GM18873 (cell line): ENCODE measurements at regions not wholly inside any gene's neighbourhood (a gene's known extent, or its start where the extent isn't known, plus 50 kb on each side); places are given as distances from the start of the nearest gene placed in this dataset.
"Not testable (repeated sequence)": the region's sequence is repeated elsewhere in the genome, so short reads cannot be mapped to it uniquely, and the experiment has no call there.

Experiments used
- ATAC-seq: cut with Tn5 transposase; IDR thresholded peaks from one replicate; pipeline ENCODE4 v1.9.1; 2021; ENCODE audit warnings: mild to moderate bottlenecking, moderate library complexity, moderate number of reproducible peaks; ENCODE audit not compliant: unreplicated experiment, low FRiP score

DNA sequence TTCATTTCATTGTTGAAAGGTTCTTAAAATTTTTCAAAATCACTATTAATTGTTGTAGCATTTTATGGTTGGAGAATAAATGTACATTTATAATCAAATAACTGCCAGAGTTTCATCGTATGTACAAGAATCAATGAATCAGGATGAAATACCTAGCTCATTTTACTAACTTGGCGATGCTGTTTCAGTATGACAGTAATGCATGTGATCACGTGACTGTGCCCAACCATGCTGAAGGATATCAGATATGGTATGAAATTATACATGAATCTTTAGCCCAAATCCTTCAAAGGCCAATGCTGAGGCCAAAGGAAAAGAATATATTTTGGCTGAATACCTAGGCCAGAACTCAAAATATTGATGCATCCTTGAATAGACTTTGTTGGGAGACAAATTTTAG lies 288.3 kb upstream of the TGFBR2 start:
- ATAC-seq = no peak

DNA sequence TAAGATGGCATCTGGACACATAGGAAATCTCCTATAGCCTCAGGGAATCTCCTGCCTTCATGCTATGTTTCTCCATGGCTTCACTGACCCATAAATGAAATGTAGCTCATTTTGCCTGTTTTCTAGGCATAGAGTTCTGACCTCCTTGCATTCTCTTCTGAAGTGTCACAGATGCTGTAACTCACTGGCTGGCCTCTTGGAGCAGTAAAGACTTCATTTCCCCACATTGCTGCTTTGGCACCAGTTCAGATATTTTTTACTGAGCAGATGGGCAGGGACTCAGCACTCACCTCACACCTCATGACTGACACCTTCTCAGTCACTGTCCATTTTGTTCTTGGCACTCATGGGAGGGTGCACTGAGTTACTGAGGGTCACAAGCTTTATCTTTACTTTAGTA lies 286.7 kb upstream of the TGFBR2 start:
- peak; percentile 55 for ATAC-seq

DNA sequence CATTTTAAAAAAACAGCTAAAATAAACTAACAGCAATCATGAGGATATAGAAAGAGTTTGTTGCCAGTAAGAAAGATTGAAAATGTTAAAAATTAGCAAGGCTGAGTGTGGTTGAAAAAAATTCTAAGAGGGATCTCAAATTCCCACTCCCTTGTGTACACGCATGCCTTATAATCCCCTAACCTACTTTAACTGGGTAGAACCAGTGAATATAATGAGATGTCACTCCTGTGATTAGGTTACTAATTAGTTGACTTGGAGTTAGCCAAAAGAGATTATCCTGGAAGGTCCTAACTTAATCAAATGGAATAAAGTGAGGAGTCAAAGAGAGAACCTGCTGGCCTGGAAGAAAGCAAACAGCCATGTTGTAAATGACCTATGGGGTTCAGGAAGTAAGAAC lies 286.0 kb upstream of the TGFBR2 start:
- no peak for ATAC-seq

DNA sequence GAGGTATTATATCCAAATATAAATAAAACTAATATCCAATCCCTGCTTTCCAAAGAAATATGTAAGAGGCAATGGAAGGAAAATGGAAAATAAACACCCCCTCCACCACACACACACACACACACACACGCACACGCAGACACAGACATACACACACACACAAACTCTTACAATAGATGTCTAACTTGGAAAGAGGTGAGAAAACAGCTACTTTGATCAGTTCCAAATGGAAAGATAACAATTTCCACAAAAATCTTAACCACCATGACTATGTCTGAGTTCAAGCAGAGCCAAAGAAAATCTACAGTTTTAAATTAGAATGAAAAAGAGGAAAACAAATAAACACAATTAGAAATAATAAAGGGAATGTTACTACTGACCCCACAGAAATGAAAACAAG lies 285.3 kb upstream of the TGFBR2 start:
- ATAC-seq = no peak

DNA sequence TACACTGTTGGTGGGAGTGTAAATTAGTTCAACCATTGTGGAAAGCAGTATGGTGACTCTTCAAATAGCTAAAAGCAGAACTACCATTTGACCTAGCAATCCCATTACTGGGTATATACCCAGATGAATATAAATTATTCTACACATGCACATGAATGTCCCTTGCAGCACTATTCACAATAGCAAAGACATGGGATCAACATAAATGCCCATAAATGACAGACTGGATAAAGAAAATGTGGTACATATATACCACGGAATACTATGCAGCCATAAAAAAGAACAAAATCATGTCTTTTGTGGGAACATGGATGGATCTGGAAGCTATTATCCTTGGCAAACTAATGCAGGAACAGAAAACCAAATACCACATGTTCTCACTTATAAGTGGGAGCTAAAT lies 282.8 kb upstream of the TGFBR2 start:
- ATAC-seq = not testable (repeated sequence)

DNA sequence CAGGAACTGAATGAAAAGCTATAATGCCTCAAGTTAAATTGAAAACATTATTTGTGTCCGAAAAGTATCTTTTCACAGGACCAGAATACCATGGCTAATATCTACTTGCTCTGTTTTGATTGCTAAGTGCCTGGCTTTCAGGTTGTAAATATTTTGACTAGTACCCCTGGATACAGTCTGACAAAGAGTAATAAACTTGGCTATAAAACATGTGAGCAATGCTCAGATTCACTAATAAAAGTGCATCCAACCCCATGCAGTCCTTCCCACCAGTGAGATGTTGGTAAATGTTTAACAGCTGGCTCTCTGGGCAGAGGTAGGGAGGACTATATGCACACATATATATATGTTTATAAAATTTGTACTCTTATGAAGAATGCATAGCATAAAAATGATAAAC lies 281.8 kb upstream of the TGFBR2 start:
- no peak for ATAC-seq

DNA sequence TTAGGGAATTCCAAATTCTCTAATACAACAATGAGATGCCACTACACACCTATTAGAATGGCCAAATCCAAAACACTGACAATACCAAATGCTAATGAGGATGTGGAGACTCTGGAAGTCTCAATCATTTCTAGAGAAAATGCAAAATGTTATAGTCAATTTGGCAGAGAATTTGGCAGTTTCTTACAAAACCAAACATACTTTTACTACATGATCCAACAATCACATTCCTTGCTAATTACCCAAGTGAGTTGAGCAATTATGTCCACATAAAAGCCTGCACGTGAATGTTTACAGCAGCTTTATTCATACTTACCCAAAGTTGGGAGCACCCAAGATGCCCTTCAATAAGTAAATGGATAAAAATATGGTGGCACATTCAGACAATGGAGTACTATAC lies 278.4 kb upstream of the TGFBR2 start:
- not testable (repeated sequence) for ATAC-seq

DNA sequence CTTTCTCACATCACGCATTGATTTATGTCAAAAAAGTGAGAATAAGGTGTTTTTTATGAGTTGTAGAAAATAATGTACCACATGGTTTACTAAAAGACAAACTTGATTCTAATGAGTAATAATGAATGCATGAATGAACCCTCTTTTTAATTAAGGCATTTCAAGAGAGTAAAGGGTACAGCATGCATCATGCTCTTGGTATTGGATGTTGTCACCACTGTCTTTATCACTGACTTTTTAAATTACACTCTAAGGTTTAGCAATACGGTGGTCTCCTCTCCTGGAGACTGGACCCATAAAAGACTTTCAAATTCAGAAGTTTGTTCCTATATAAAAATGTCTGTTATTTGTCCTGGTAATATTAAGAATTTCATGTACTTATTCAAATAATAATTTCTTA lies 277.5 kb upstream of the TGFBR2 start:
- not testable (repeated sequence) for ATAC-seq

DNA sequence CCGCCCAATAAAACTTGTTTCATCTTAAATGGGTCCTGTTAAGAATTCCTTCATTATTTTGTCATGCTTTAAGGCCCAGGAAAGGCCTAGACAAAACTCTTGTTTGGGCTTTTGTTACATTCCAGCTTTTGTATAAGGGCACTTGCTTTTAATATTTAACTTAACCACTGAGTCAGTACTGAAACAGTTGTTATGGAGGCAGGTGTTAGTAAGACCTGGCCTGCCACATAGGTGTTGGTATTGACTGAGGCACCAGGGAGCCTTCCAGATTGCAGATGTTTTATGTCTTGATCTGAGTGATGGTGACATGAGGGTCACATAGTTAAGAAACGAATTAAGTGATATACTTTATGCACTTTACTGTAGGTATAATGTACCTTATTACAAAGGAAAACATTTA lies 274.9 kb upstream of the TGFBR2 start:
- no peak for ATAC-seq

DNA sequence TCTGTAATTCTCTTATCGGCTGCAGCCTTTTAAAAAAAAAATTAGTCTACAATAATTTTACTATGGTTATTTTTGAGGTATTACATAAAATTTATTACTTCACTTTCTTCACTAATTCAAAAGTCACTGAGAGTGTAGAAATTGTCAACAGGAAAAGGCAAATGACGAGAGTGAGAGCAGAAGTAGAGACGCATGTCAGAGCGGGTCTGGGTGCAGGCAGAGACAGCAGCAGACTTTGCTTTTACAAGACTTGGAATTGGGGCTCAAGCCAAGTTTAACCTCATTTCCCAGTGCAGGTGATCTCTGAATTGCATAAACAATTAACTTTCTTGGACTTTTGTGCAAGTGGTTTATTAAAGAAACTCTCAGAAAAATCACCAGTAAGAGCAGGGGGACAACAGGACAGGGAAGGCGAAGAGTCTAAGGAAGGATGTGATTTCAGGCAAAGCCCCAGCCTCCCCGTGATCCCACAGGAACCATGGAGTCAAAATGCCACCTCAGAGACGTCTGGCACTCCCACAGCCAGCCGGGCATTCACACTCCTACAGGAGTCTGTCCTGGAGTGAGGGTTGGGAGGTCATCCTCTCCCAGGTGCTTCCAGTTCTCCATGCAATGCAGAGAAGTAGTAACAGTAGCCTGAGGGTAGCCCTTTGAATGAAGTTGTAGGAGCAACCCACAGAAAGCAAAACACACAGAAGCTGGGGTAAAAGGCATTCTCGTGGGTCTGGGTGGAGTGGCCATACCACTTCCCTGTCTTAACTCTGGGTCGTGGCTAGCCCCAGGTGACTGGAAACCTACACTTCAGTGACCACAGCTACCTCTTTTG lies 274.0 kb upstream of the TGFBR2 start:
- ATAC-seq = no peak

DNA sequence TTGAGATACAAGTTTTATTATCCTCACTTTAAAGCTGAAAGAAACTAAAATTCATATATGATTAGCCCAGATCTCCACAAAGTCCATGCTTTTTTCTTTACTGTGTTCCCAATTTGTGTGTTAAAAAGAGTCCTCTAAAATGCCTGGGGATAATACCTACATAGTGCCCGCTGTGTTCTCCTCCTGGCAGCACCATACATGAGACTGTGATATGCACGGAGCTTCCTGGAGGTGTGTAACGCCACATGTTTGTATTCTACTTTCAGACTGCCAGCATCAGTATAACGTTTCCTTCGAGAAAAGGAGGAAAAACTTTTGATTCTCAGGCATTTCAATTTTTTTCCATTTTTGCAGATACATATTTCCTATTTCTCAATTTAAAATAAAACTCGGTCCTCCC lies 273.3 kb upstream of the TGFBR2 start:
- ATAC-seq = no peak

DNA sequence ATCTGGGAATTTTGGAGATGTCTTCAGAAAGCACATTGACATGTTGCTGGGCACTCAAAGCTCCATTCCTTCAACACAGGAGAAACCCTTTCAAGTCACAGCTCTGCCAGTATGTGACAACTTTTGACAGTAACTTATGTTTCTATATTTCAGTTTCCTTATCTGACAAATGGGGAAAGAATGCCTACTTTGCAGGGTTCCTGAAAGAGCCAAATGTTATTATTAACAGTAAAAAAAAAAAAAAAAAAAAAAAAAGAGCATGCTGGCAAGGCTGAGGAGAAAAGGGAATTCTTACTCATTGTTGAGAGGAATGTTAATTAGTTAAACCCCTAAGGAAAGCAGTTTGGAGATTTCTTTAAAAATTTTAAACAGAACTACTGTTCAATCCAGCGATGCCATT lies 272.5 kb upstream of the TGFBR2 start:
- ATAC-seq = no peak

DNA sequence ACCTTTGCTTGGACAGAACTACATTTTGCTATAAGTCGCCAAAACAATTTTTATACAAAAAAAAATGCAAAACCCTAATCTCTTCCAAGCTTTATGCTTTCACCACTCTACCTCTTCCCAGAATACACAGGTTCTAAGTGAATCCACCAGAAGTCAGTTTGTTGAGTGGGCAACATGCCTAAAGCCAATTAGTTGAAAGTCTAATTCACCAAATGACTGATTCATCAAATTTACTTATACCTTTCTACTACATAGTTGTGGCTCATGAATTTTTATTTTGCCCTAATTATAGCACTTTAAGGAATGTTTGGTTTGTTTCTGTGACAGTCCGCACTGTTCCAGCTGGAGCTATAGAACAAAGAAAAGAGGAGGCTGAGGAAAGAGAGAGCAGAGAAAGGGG lies 265.9 kb upstream of the TGFBR2 start:
- ATAC-seq = no peak

DNA sequence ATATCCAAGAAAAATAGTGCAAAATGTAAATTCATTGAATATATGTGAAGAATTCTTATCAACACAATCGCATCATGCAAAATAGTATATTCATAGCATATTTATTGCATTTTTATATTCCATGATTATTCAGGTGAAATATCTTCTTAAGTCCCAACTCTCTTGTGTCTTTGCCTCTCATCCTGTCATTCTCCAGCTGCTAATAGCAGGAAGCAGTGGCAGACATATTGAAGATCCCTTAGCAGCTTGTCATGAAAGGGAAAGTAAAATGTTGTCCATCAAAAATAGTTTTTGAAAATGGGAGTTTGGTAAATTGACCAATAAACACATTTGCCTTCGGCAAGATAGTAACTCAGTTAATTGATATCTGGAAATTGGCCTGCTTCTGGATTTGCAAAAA lies 265.3 kb upstream of the TGFBR2 start:
- ATAC-seq = no peak

DNA sequence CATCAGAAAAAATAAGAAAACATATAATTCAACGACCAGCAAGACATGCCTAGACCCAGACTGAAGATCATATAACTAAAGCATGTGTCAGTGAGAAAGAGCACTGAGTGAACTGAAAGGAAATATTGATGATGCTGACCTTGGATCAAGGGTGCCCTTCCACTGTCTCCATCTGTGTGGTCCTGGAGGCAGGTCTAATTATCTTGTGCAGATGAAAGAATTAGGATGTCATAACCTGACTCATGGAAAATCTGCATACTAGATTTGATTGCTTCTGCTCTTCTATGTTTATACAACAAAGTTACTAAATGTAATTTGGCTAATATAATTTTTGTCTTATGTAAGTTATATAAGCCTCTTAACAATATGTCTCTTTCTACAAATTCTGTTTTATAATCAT lies 264.6 kb upstream of the TGFBR2 start:
- ATAC-seq = no peak

DNA sequence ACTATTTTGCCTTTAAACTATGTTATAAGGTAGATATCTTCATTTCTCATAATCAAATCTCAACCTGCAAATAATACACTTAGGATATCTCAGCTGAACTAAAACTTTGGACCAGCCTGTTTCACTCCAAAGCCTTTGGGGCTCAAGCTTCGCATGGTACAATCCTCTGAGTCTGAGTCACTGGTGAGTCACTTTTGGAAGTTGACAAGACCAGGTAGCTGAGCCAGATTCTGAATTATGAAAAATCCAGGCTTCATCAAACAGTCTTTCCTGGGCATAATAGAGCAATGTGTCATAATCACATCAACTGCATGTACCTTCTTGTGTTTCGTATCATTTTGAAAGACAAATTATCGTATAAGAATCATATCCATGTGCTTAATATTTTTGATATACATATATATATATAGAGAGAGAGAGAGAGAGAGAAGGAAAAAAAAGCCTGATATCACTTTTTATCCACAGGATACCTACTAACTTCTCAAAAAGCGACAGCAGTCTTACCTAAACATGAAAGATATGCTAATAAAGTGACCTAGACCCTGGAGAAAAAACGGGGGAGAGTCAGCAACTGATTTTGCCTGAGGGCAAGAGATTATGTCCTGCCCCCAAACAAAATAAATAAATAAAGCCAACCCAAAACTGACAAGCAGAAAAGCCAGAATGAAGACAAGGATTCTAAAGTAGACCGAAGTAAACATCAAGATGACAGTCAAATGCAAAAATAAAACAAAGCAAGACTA lies 263.9 kb upstream of the TGFBR2 start:
- no peak for ATAC-seq

DNA sequence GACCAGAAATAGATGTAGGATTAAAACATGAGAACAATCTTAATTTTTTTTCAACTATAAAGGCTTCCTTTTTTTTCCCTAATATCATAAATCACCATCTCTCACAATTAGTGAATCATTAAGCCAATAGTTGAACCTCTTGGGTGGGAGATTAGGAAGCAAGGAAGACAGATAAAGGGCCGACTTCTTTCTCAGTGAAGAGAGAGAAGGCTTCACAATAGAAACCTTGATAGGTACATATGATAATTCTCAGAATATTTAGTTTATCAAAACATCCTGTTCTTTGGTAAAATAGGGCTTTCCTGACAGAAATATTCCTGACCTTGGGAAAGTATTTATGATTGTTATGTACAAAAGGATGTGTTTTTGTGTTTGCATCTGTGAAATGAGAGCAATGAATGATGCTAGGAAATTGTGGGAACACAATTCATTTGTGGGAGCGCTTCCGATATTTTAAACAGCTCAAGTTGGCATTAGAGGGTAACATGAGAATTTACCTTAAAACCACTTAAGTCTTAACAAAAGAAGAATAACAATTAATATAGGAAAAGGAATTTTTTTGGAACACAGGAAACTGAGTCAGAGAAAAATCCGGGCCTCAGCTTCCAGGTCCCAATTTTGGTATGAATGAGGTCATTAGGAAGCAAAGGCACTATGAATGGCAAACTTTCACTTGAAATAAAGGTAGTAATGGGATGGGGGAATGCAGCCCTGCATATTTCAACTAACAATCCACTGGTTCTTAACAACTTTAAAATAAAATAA lies 263.2 kb upstream of the TGFBR2 start:
- no peak for ATAC-seq

DNA sequence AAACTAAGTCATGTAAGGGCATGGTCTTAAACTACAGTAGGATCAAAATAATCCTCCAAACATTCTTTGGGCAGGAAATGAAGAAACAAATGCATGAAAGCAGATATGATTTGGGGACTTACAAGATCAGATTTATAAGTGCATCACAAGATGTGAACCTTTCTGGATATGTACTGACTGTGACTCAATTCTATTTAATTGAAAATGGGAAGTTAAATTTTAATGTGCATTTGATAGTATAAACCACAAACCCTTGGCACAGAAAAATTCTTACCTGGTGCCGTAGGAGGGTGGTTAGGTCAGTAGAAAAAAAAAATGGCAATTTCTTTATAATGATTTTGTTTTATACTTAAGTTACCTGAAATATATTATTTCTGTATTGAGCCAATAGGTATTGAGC lies 262.5 kb upstream of the TGFBR2 start:
- ATAC-seq = no peak

DNA sequence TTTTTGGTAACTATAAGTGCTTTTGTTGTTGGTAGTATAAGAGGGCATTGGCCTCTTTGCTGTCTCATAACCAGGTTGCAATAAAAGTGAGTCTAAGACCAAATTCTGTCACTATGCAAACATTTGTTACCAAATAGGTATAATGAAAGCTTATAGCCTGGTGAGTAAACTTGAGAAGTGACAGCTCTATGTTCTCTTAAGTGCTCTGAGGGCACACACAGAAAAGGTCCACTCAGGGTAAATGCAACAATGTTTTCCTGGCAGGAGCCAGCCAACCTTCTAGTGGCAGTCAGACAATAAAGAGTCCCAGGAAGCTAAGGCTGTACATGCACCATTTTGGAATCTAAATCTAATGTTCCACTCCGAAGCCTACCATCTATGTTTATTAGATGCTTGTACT lies 262.1 kb upstream of the TGFBR2 start:
- ATAC-seq = no peak

DNA sequence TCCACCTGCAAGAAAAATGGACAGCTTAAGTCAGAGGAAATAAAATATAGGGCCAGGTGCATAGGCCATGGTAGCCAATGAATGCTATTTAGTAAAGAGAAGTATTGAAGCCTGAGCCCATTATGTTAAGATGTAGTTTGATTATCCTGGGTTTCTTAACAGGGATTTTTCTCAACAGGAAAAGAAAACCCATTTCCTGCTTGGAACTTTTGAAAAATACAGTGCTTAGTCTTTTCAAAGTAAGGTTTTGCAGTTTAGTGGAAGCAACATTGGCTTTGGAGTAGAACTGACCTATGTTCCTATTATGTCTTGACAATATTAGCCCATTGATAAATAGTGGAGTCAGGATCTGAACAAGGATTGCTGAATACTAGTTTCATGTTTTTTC lies 259.5 kb upstream of the TGFBR2 start:
- no peak for ATAC-seq

DNA sequence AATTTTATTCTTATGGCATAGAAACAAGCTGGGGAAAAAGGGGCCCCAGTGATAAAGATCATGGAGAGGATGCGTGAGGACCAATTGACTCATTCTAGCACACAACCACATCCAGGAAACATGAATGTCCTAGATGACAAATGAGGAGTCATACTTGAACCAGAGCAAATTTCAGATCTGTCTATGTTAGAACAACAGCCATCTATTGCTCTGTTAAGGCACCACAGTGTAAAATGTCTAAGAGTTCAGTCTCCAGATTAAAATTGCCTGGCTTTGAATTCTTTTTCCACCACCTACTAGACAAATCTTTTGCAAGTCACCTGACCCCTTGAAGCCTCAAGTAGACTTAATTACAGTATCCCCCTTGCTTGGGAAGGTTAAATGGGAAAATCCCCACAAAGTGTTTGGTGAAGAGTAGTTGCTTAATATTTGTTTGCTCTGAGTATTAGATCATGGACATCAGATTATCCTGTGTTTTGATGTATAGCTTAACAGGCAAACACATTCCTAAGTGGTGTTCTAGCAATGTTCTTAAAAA lies 258.7 kb upstream of the TGFBR2 start:
- ATAC-seq = peak; percentile 89
